ENCODE measurements at regions not wholly inside any gene's neighbourhood (a gene's known extent, or its start where the extent isn't known, plus 50 kb on each side); places are given as distances from the start of the nearest gene placed in this dataset.

DNA sequence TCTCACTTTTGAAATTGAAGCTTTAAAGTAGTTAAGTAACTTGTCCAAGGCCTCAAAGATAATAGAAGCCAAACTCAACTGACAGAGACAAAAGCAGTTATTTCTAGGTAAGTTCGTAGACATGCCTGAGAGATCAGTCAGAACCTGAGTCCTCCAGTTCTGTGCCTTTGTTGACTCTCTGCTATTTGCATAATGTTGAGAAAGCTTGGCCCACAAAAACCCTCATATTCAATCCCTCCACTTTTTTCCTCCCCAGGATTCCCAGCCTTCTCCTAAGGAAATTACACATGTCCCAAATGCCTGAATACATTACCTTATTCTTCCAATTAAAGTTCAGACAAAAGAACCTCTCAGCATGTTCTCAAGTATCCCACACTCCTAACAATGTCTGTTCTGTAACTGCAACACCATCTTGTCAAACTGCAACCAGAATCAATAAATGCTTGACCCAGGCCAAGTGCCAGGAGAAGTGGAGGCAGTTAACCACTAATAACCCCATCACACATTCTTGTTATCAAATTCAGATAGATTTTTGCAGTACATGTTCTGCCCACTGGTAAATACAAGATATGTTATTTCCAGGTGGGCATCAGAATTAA is 217.8 kb downstream of the LRRC3B start:
- no peaks in the 10 kb centered on the region for H3K9me3 ChIP-seq (replicated peaks; ENCODE audit: insufficient read depth, low read length)
- H3K4me1 ChIP-seq (ENCODE audit: low read length), result peaks cover 4% of the 10 kb centered on the region; the same call in 1 of the 2 replicates
- H3K9ac ChIP-seq (ENCODE audit: low read length), result no peak overlapping the region
- TF ChIP-seq EZH2phosphoT487 (IDR thresholded peaks at IDR 0.05; ENCODE audit: low read length), result no peak
- TF ChIP-seq, protein P1, sequence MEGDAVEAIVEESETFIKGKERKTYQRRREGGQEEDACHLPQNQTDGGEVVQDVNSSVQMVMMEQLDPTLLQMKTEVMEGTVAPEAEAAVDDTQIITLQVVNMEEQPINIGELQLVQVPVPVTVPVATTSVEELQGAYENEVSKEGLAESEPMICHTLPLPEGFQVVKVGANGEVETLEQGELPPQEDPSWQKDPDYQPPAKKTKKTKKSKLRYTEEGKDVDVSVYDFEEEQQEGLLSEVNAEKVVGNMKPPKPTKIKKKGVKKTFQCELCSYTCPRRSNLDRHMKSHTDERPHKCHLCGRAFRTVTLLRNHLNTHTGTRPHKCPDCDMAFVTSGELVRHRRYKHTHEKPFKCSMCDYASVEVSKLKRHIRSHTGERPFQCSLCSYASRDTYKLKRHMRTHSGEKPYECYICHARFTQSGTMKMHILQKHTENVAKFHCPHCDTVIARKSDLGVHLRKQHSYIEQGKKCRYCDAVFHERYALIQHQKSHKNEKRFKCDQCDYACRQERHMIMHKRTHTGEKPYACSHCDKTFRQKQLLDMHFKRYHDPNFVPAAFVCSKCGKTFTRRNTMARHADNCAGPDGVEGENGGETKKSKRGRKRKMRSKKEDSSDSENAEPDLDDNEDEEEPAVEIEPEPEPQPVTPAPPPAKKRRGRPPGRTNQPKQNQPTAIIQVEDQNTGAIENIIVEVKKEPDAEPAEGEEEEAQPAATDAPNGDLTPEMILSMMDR (IDR thresholded peaks at IDR 0.05; ENCODE audit: low read length), result no peak
- no peak for TF ChIP-seq EZH2 (optimal IDR thresholded peaks at IDR 0.05; ENCODE audit: low read depth, low read length)
- H3K36me3 ChIP-seq (replicated peaks; ENCODE audit: insufficient read depth, low read length), result no peaks in the 10 kb centered on the region
- no peaks in the 10 kb centered on the region for H3K9me2 ChIP-seq (replicated peaks; ENCODE audit: insufficient read depth, low read length)
- H3K27me3 ChIP-seq (replicated peaks; ENCODE audit: insufficient read depth, low read length), result no peaks in the 10 kb centered on the region
- no peak overlapping the region for H3K4me2 ChIP-seq (ENCODE audit: low read depth, low read length)
- DNase-seq, result no peak
- no peaks in the 10 kb centered on the region for H3K79me2 ChIP-seq (ENCODE audit: low read length)
- H3F3A ChIP-seq (ENCODE audit: insufficient read depth, low read length), result no peaks in the 10 kb centered on the region
- H2AFZ ChIP-seq (ENCODE audit: low read length), result no peak overlapping the region
- no peak overlapping the region for H3K4me3 ChIP-seq (ENCODE audit: low read length)
- H3K27ac ChIP-seq (ENCODE audit: low read length), result no peak overlapping the region
- no peaks in the 10 kb centered on the region for H4K20me1 ChIP-seq (ENCODE audit: insufficient read depth, low read length)

DNA sequence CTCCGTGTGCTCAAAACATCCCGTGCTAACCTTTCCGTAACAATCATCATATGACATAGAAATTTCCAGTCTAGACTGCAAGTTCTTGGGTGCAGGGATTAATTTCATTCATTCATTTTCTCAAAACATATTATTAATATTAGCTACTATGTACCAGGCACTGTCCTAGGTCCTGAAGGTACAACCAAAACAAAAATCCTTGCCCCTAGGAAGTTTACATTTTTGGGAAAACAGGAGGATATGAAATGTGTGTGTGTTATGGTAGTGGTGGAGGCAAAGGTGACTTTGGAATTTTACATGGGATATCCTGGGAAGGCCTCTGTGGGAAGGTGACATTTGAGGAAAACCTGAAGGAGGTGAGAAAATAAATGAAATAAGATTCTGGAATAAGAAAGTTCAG is 222.6 kb downstream of the LRRC3B start:
- H3K9me2 ChIP-seq (replicated peaks; ENCODE audit: insufficient read depth, low read length), result no peaks in the 10 kb centered on the region
- no peaks in the 10 kb centered on the region for H3K4me1 ChIP-seq (ENCODE audit: low read length)
- no peak for TF ChIP-seq EZH2phosphoT487 (IDR thresholded peaks at IDR 0.05; ENCODE audit: low read length)
- TF ChIP-seq, protein P1 (IDR thresholded peaks at IDR 0.05; ENCODE audit: low read length), result no peak
- TF ChIP-seq EZH2 (optimal IDR thresholded peaks at IDR 0.05; ENCODE audit: low read depth, low read length), result no peak
- no peak overlapping the region for H3K4me3 ChIP-seq (ENCODE audit: low read length)
- no peak overlapping the region for H3K27ac ChIP-seq (ENCODE audit: low read length)
- no peaks in the 10 kb centered on the region for H3K9me3 ChIP-seq (replicated peaks; ENCODE audit: insufficient read depth, low read length)
- no peaks in the 10 kb centered on the region for H3F3A ChIP-seq (ENCODE audit: insufficient read depth, low read length)
- H3K4me2 ChIP-seq (ENCODE audit: low read depth, low read length), result no peak overlapping the region
- H3K79me2 ChIP-seq (ENCODE audit: low read length), result no peaks in the 10 kb centered on the region
- H3K9ac ChIP-seq (ENCODE audit: low read length), result no peak overlapping the region
- H3K36me3 ChIP-seq (replicated peaks; ENCODE audit: insufficient read depth, low read length), result no peaks in the 10 kb centered on the region
- H2AFZ ChIP-seq (ENCODE audit: low read length), result no peak overlapping the region
- no peak for DNase-seq
- H3K27me3 ChIP-seq (replicated peaks; ENCODE audit: insufficient read depth, low read length), result no peaks in the 10 kb centered on the region
- no peaks in the 10 kb centered on the region for H4K20me1 ChIP-seq (ENCODE audit: insufficient read depth, low read length)

DNA sequence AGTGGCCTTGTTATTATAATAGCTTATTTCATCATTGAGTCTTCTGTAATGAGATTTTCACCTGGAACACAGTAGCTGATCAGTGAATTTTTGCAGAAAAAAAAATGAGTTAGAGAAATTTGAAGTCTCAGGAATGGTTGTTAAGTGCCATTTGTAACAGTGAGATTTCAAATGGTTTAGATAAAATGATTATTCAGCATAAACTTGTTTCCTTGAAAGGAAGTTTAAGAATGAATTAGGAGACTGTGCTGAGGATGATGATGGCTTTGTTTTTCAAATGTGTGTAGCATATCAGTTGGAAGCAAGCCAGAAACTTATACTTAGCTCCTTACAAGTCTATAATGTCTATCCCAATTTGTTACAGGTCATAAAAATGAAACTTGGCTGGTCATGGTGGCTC is 225.1 kb downstream of the LRRC3B start:
- Histone ChIP-seq H3K4me1 (ENCODE audit: low read length) (no peaks in the 10 kb centered on the region), H3K27ac (ENCODE audit: low read length) (no peak overlapping the region), H3K36me3 (replicated peaks; ENCODE audit: insufficient read depth, low read length) (no peaks in the 10 kb centered on the region), H4K20me1 (ENCODE audit: insufficient read depth, low read length) (no peaks in the 10 kb centered on the region), H2AFZ (ENCODE audit: low read length) (no peak overlapping the region), H3K4me3 (ENCODE audit: low read length) (no peak overlapping the region), H3K4me2 (ENCODE audit: low read depth, low read length) (no peak overlapping the region), H3K79me2 (ENCODE audit: low read length) (no peaks in the 10 kb centered on the region), H3K9me2 (replicated peaks; ENCODE audit: insufficient read depth, low read length) (no peaks in the 10 kb centered on the region), H3K27me3 (replicated peaks; ENCODE audit: insufficient read depth, low read length) (no peaks in the 10 kb centered on the region), H3K9me3 (replicated peaks; ENCODE audit: insufficient read depth, low read length) (no peaks in the 10 kb centered on the region), H3K9ac (ENCODE audit: low read length) (no peak overlapping the region), H3F3A (ENCODE audit: insufficient read depth, low read length) (no peaks in the 10 kb centered on the region)
- no peak for DNase-seq
- TF ChIP-seq EZH2phosphoT487 (IDR thresholded peaks at IDR 0.05; ENCODE audit: low read length) (no peak), EZH2 (optimal IDR thresholded peaks at IDR 0.05; ENCODE audit: low read depth, low read length) (no peak)
- TF ChIP-seq, protein P1 (IDR thresholded peaks at IDR 0.05; ENCODE audit: low read length), result no peak

Measured in MM.1S (cell line).